ENCODE measurements at regions not wholly inside any gene's neighbourhood (a gene's known extent, or its start where the extent isn't known, plus 50 kb on each side); places are given as distances from the start of the nearest gene placed in this dataset.

DNA sequence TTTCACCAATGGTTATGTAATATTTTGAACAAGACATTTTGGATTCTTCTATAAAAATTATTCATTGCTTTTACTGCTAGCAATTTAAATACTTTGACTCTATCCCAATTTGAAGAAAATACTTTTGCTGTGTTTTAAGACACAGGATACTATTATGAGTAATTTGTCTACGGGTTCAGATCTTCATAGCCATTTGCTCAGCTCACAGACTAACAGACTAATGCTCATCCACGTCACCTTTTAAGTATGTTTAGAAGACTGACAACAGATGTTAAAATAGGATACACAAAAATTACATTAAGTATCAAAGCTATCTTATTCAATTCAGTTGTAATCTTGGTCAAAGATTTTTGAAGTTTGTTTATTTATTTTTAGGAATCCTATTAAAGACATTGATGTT is 251.3 kb upstream of the CHRM2 start:
- TF ChIP-seq EZH2phosphoT487 (conservative IDR thresholded peaks at IDR 0.05; ENCODE audit: low read length) = no peak
- TF ChIP-seq, protein P1, sequence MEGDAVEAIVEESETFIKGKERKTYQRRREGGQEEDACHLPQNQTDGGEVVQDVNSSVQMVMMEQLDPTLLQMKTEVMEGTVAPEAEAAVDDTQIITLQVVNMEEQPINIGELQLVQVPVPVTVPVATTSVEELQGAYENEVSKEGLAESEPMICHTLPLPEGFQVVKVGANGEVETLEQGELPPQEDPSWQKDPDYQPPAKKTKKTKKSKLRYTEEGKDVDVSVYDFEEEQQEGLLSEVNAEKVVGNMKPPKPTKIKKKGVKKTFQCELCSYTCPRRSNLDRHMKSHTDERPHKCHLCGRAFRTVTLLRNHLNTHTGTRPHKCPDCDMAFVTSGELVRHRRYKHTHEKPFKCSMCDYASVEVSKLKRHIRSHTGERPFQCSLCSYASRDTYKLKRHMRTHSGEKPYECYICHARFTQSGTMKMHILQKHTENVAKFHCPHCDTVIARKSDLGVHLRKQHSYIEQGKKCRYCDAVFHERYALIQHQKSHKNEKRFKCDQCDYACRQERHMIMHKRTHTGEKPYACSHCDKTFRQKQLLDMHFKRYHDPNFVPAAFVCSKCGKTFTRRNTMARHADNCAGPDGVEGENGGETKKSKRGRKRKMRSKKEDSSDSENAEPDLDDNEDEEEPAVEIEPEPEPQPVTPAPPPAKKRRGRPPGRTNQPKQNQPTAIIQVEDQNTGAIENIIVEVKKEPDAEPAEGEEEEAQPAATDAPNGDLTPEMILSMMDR (IDR thresholded peaks at IDR 0.05; ENCODE audit: insufficient read depth, low read length, poor library complexity, severe bottlenecking) = no peak
- Histone ChIP-seq H3K27me3 (ENCODE audit: low read length) (no peaks in the 10 kb centered on the region), H3F3A (ENCODE audit: insufficient read depth) (no peaks in the 10 kb centered on the region), H3K4me2 (ENCODE audit: low read depth, low read length, poor library complexity, severe bottlenecking) (no peak overlapping the region), H3K4me3 (ENCODE audit: insufficient read depth, low read length, poor library complexity, severe bottlenecking) (no peak overlapping the region), H3K36me3 (ENCODE audit: low read length) (no peaks in the 10 kb centered on the region), H4K20me1 (ENCODE audit: low read depth, low read length) (no peaks in the 10 kb centered on the region), H2AFZ (ENCODE audit: low read depth, low read length, severe bottlenecking) (no peak overlapping the region), H3K9me3 (ENCODE audit: insufficient read depth, low read length) (no peaks in the 10 kb centered on the region), H3K27ac (ENCODE audit: low read depth, low read length) (no peak overlapping the region), H3K79me2 (ENCODE audit: insufficient read depth, low read length) (no peaks in the 10 kb centered on the region), H3K9me2 (replicated peaks; ENCODE audit: insufficient read depth, low read length) (no peaks in the 10 kb centered on the region), H3K9ac (ENCODE audit: low read length) (no peak overlapping the region)

DNA sequence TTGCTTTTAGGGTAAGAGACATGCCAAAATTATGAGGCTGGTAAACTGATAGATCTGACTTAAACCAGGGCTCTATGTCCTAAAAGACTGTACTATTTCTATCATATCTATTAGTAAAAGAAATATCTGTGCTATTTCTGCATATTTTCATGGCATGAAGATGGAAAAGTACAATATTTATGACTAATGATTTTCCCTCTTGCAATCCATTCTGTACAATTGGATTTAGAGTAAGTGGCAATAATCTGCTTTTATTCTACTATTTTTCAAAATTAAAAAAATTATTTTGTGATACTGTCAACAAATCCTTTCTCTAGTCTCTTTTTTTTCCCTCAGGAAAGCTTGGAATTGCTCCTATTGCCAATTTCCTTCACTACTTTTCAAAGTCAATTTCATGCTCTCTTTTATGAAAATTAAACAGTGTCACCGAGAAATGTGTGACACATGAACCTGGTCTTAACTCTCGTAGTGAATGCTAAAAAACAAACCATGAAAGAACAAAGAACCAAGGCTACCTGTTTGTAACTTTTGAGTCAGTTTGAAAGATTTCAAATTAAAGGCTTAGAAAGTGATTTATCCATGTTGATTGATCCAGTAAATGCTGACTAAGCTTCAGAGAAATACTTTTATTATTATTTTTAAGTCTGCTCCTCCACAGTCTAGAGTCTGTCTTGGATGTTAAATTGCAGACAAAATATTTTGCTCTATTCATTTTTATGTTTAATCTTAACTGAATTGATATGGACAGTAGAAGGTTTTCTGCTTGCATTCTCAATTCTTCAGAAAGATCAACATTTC is 262.7 kb upstream of the CHRM2 start:
- H3K4me2 ChIP-seq (ENCODE audit: low read depth, low read length, poor library complexity, severe bottlenecking) = no peak overlapping the region
- no peak overlapping the region for H2AFZ ChIP-seq (ENCODE audit: low read depth, low read length, severe bottlenecking)
- H3K27me3 ChIP-seq (ENCODE audit: low read length) = no peaks in the 10 kb centered on the region
- no peaks in the 10 kb centered on the region for H3K9me3 ChIP-seq (ENCODE audit: insufficient read depth, low read length)
- no peaks in the 10 kb centered on the region for H4K20me1 ChIP-seq (ENCODE audit: low read depth, low read length)
- TF ChIP-seq, protein P1 (IDR thresholded peaks at IDR 0.05; ENCODE audit: insufficient read depth, low read length, poor library complexity, severe bottlenecking) = no peak
- TF ChIP-seq EZH2phosphoT487 (conservative IDR thresholded peaks at IDR 0.05; ENCODE audit: low read length) = no peak
- H3K9me2 ChIP-seq (replicated peaks; ENCODE audit: insufficient read depth, low read length) = no peaks in the 10 kb centered on the region
- H3K4me3 ChIP-seq (ENCODE audit: insufficient read depth, low read length, poor library complexity, severe bottlenecking) = no peak overlapping the region
- H3K79me2 ChIP-seq (ENCODE audit: insufficient read depth, low read length) = no peaks in the 10 kb centered on the region
- H3K36me3 ChIP-seq (ENCODE audit: low read length) = no peaks in the 10 kb centered on the region
- no peaks in the 10 kb centered on the region for H3F3A ChIP-seq (ENCODE audit: insufficient read depth)
- H3K9ac ChIP-seq (ENCODE audit: low read length) = no peak overlapping the region
- no peak overlapping the region for H3K27ac ChIP-seq (ENCODE audit: low read depth, low read length)

DNA sequence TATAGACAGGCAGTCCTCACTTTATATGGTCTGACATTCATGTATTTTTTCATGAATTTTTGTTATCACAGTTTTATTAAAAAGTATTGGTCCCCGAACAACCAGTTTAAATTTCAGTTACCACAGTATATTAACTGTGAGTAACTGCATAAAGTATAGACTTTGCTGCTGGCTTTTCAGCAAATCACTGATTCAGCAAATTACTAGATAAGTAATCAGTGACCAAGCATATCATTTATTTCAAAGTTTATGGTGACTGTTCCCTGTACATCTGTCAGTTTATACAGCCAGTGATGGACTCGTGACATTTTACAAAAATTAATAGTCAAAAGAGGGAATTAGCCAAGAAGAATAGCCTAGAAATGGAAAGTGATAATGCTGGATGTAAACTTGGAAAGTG is 266.7 kb upstream of the CHRM2 start:
- Histone ChIP-seq H3K9me2 (replicated peaks; ENCODE audit: insufficient read depth, low read length) (no peaks in the 10 kb centered on the region), H3K27me3 (ENCODE audit: low read length) (no peaks in the 10 kb centered on the region)

More for the DNA sequence above, 266.7 kb upstream of the CHRM2 start:
- Histone ChIP-seq H3K9me3 (ENCODE audit: insufficient read depth, low read length) (no peaks in the 10 kb centered on the region), H2AFZ (ENCODE audit: low read depth, low read length, severe bottlenecking) (no peak overlapping the region), H3K27ac (ENCODE audit: low read depth, low read length) (no peak overlapping the region), H3K9ac (ENCODE audit: low read length) (no peak overlapping the region), H3K79me2 (ENCODE audit: insufficient read depth, low read length) (no peaks in the 10 kb centered on the region), H4K20me1 (ENCODE audit: low read depth, low read length) (no peaks in the 10 kb centered on the region), H3K36me3 (ENCODE audit: low read length) (no peaks in the 10 kb centered on the region), H3K4me2 (ENCODE audit: low read depth, low read length, poor library complexity, severe bottlenecking) (no peak overlapping the region), H3F3A (ENCODE audit: insufficient read depth) (no peaks in the 10 kb centered on the region), H3K4me3 (ENCODE audit: insufficient read depth, low read length, poor library complexity, severe bottlenecking) (no peak overlapping the region)
- TF ChIP-seq, protein P1 (IDR thresholded peaks at IDR 0.05; ENCODE audit: insufficient read depth, low read length, poor library complexity, severe bottlenecking) = no peak
